ENCODE measurements at regions not wholly inside any gene's neighbourhood (a gene's known extent, or its start where the extent isn't known, plus 50 kb on each side); places are given as distances from the start of the nearest gene placed in this dataset.

- Histone ChIP-seq H3K27ac (no peak overlapping the region), H3K4me3 (no peak overlapping the region), H3K4me2 (no peak overlapping the region), H3K9me3 (no peaks in the 10 kb centered on the region), H3K4me1 (peaks cover 46% of the 10 kb centered on the region)
- TF ChIP-seq JUNB (IDR thresholded peaks at IDR 0.05) (no peak), HOXB13 (CRISPR knock-in tag; IDR thresholded peaks at IDR 0.05; ENCODE audit: low read depth) (no peak), NFE2L2 (conservative IDR thresholded peaks at IDR 0.05; ENCODE audit: low read length) (no peak), NR3C1 (IDR thresholded peaks at IDR 0.05) (no peak), CEBPB (IDR thresholded peaks at IDR 0.05) (no peak), CHD4 (IDR thresholded peaks at IDR 0.05; ENCODE audit: borderline replicate concordance) (no peak), MAX (IDR thresholded peaks at IDR 0.05) (no peak), RFX5 (IDR thresholded peaks at IDR 0.05) (no peak), RCOR1 (IDR thresholded peaks at IDR 0.05; ENCODE audit: low read depth, low read length) (no peak), HOXB5 (CRISPR knock-in tag; IDR thresholded peaks at IDR 0.05) (no peak), ZC3H11A (IDR thresholded peaks at IDR 0.05) (no peak), POLR2AphosphoS2 (conservative IDR thresholded peaks at IDR 0.05; ENCODE audit: low read length) (no peak), ZSCAN20 (CRISPR knock-in tag; IDR thresholded peaks at IDR 0.05) (no peak), HDAC2 (IDR thresholded peaks at IDR 0.05) (no peak), NPAS2 (CRISPR knock-in tag; IDR thresholded peaks at IDR 0.05; ENCODE audit: borderline replicate concordance) (no peak)
- WGBS (ENCODE audit: missing lambda C conversion rate) = 82% methylated on average over 4 of the region's 4 CpGs
- CTCF ChIA-PET = interaction anchor here (1.4 kb wide), 1 partner anchor 133 kb away, joined by 4 read pairs; no protein-coding TSS in a partner anchor
- DNase-seq (ENCODE audit: low read depth in 1 of 2, low spot score in 1 of 2) (no peak), FAIRE-seq (no peak), ATAC-seq (no peak)
- POLR2A ChIA-PET = no interaction called here
Observed at GRCh38 chr10:94049911-94050310, 56.2 kb downstream of the PLCE1 start.

GRCh38 chr10:94052281-94052680 is 58.5 kb downstream of the PLCE1 start:
- FAIRE-seq = no peak
- POLR2A ChIA-PET = no interaction called here
- no peak for TF ChIP-seq NR3C1 (IDR thresholded peaks at IDR 0.05)
- no peak for TF ChIP-seq MAX (IDR thresholded peaks at IDR 0.05)
- TF ChIP-seq MYC (IDR thresholded peaks at IDR 0.05; ENCODE audit: borderline replicate concordance, low read length) = no peak
- no peak for TF ChIP-seq REST (IDR thresholded peaks at IDR 0.05)
- TF ChIP-seq E2F6 (IDR thresholded peaks at IDR 0.05; ENCODE audit: borderline replicate concordance, low read depth) = no peak
- TF ChIP-seq RAD21 (conservative IDR thresholded peaks at IDR 0.05 in 1 of 2, IDR thresholded peaks at IDR 0.05 in 1 of 2) = no peak
- no peak for TF ChIP-seq CHD2 (IDR thresholded peaks at IDR 0.05; ENCODE audit: low read length, partially characterized antibody)
- TF ChIP-seq ATOH8 (CRISPR knock-in tag; IDR thresholded peaks at IDR 0.05; ENCODE audit: low read depth) = no peak
- TF ChIP-seq CEBPB (IDR thresholded peaks at IDR 0.05) = no peak

More at GRCh38 chr10:94052281-94052680, 58.5 kb downstream of the PLCE1 start:
- H3K4me2 ChIP-seq = 0 out of 3 replicates have a peak overlapping the region, but pooled peaks have one; percentile 40
- no peak overlapping the region for H3K4me3 ChIP-seq
- WGBS (ENCODE audit: missing lambda C conversion rate) = 90% methylated on average over 1 of the region's 1 CpG
- peaks cover 36% of the 10 kb centered on the region for H3K4me1 ChIP-seq
- ATAC-seq (no peak), DNase-seq (ENCODE audit: low read depth in 1 of 2, low spot score in 1 of 2) (no peak)
- no peak overlapping the region; a peak in 1 of 6 replicates for H3K27ac ChIP-seq
- H3K9me3 ChIP-seq = no peaks in the 10 kb centered on the region
- CTCF ChIA-PET = interaction anchor here (0.9 to 1.8 kb wide), 4 partner anchors 12 to 135 kb away, joined by 3 to 6 read pairs (median 6); no protein-coding TSS in a partner anchor

All from A549 (cell line).